Transverse colon (tissue), 3 donors: ENCODE measurements at regions not wholly inside any gene's neighbourhood (a gene's known extent, or its start where the extent isn't known, plus 50 kb on each side); places are given as distances from the start of the nearest gene placed in this dataset.

Experiments
- POLR2A ChIP-seq: fragments of 450-650 bp; IDR thresholded peaks from one replicate; pipeline ENCODE4 v1.6.1; 2016; ENCODE audit warnings: antibody characterized with exemption, mild to moderate bottlenecking, moderate library complexity
- TF ChIP-seq, protein P1 (sequence below), 5 experiments: fragments of 200-600 bp in 3 of 5; fragments of 450-650 bp in 2 of 5; sonication (generic) in 3 of 5; IDR thresholded peaks; 1 replicate in 2 of 5; 2 replicates in 3 of 5; pipeline ENCODE4 v1.5.1; 2016 to 2017; ENCODE audit warnings: antibody characterized with exemption in 5 of 5, inconsistent platforms in 3 of 5, mild to moderate bottlenecking in 2 of 5, moderate library complexity in 1 of 5

DNA sequence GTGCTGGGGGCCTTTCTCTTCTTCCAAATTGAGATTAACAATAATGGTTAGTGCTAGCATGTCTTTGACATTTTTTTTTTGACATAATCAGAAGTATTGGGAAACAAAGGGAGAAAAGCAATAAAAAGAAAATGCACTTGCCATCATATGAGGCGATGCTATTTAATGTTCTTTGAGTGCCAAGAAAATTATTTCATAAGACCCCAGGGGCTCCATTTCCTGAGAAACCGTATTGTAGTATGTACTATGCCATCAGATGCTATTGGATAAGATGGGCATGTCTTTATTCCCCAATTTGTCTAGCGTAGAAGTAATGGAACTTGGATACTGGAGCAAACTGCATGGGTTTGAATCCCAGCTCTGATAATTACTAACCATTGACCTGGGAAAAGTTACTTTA, 408.9 kb downstream of the ADRA2A start:
- TF ChIP-seq, protein P1, sequence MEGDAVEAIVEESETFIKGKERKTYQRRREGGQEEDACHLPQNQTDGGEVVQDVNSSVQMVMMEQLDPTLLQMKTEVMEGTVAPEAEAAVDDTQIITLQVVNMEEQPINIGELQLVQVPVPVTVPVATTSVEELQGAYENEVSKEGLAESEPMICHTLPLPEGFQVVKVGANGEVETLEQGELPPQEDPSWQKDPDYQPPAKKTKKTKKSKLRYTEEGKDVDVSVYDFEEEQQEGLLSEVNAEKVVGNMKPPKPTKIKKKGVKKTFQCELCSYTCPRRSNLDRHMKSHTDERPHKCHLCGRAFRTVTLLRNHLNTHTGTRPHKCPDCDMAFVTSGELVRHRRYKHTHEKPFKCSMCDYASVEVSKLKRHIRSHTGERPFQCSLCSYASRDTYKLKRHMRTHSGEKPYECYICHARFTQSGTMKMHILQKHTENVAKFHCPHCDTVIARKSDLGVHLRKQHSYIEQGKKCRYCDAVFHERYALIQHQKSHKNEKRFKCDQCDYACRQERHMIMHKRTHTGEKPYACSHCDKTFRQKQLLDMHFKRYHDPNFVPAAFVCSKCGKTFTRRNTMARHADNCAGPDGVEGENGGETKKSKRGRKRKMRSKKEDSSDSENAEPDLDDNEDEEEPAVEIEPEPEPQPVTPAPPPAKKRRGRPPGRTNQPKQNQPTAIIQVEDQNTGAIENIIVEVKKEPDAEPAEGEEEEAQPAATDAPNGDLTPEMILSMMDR (IDR thresholded peaks at IDR 0.05) = no peak
- no peak for TF ChIP-seq POLR2A
